ENCODE measurements at regions not wholly inside any gene's neighbourhood (a gene's known extent, or its start where the extent isn't known, plus 50 kb on each side); places are given as distances from the start of the nearest gene placed in this dataset.

DNA sequence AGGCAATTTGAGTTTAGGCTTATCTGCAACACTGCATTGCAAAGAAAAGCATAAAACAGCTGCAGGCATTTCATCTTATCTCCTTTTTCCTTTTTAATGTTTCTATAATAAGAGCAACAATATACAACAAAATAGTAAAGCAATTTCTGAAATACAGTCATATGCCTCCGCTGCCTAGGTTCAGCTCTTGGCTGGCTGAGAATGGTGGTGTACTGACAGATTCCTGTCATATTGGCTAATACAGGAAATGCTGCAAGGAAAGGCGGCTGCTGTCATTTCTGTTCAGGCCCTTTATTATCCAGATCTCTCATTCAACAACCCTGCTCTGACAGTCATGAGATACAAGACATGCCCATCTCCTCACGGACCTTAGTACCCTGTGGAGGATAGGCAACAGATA lies 677.0 kb downstream of the TAF11L14 start:
- TF ChIP-seq CTCF (IDR thresholded peaks at IDR 0.05) (no peak), POLR2A (IDR thresholded peaks at IDR 0.05) (no peak)

All from Peyer's patch (tissue), 4 donors.